Stimulated activated CD8-positive, alpha-beta memory T cell treated with anti-CD3 and anti-CD28 coated beads, Interleukin-12 subunit alpha, Interleukin-12 subunit beta, amount 100 ng/mL, for 24 hours (primary cell): ENCODE measurements at regions not wholly inside any gene's neighbourhood (a gene's known extent, or its start where the extent isn't known, plus 50 kb on each side); places are given as distances from the start of the nearest gene placed in this dataset.

Experiments used
- DNase-seq: peaks from one replicate; pipeline ENCODE4 v3.0.0-alpha.2; 2020; ENCODE audit errors: extremely low read depth

GRCh38 chr5:2038321-2039179 lies 155.8 kb upstream of the IRX4 start:
- peak; percentile 17 for DNase-seq

- no peak for DNase-seq
Measured at GRCh38 chr5:2036885-2037284, 154.2 kb upstream of the IRX4 start.

- DNase-seq = no peak
Measured at GRCh38 chr5:2032432-2032831, 149.7 kb upstream of the IRX4 start.

GRCh38 chr5:2031581-2031980 lies 148.9 kb upstream of the IRX4 start:
- DNase-seq = no peak

GRCh38 chr5:2030131-2030530 lies 147.4 kb upstream of the IRX4 start:
- DNase-seq = no peak

- no peak for DNase-seq
Measured at GRCh38 chr5:2029206-2029605, 146.5 kb upstream of the IRX4 start.

- DNase-seq = no peak
Measured at GRCh38 chr5:2027790-2028189, 145.1 kb upstream of the IRX4 start.

GRCh38 chr5:2024986-2025721 lies 142.4 kb upstream of the IRX4 start:
- DNase-seq = no peak

- DNase-seq = no peak
Measured at GRCh38 chr5:2023196-2023595, 140.5 kb upstream of the IRX4 start.

- no peak for DNase-seq
Measured at GRCh38 chr5:2022436-2022835, 139.7 kb upstream of the IRX4 start.

GRCh38 chr5:2021484-2022176 lies 138.9 kb upstream of the IRX4 start:
- DNase-seq = no peak

- DNase-seq = no peak
Measured at GRCh38 chr5:2020730-2021129, 138.0 kb upstream of the IRX4 start.

GRCh38 chr5:2019716-2020115 lies 137.0 kb upstream of the IRX4 start:
- DNase-seq = no peak

- no peak for DNase-seq
Measured at GRCh38 chr5:2018390-2018724, 135.6 kb upstream of the IRX4 start.

- no peak for DNase-seq
Measured at GRCh38 chr5:2017540-2018389, 135.0 kb upstream of the IRX4 start.

- DNase-seq = no peak
Measured at GRCh38 chr5:2015961-2016360, 133.2 kb upstream of the IRX4 start.

GRCh38 chr5:2015124-2015848 lies 132.6 kb upstream of the IRX4 start:
- DNase-seq = no peak

- DNase-seq = no peak
Measured at GRCh38 chr5:2014058-2014610, 131.4 kb upstream of the IRX4 start.

- no peak for DNase-seq
Measured at GRCh38 chr5:2013301-2014057, 130.8 kb upstream of the IRX4 start.

GRCh38 chr5:2012885-2013284 lies 130.2 kb upstream of the IRX4 start:
- DNase-seq = no peak
